ENCODE measurements at regions not wholly inside any gene's neighbourhood (a gene's known extent, or its start where the extent isn't known, plus 50 kb on each side); places are given as distances from the start of the nearest gene placed in this dataset.

GRCh38 chr7:101707587-101707986 lies 78.5 kb upstream of the MYL10 start:
- Histone ChIP-seq H3K4me3 (ENCODE audit: low read depth, low read length, poor library complexity, severe bottlenecking) (no peak overlapping the region), H3K4me2 (ENCODE audit: low read length) (no peak overlapping the region), H3K79me2 (ENCODE audit: insufficient read depth, low read length) (no peaks in the 10 kb centered on the region), H3K9me3 (ENCODE audit: low read length) (no peaks in the 10 kb centered on the region), H3F3A (ENCODE audit: insufficient read depth, low read length) (no peaks in the 10 kb centered on the region), H3K4me1 (ENCODE audit: insufficient read depth, low read length, severe bottlenecking) (no peaks in the 10 kb centered on the region), H3K27me3 (ENCODE audit: insufficient read depth, low read length) (peaks cover 5% of the 10 kb centered on the region; the same call in 1 of the 2 replicates), H3K36me3 (ENCODE audit: insufficient read depth, low read length) (no peaks in the 10 kb centered on the region), H3K27ac (ENCODE audit: low read depth, low read length, poor library complexity, severe bottlenecking) (no peak overlapping the region), H3K9me2 (ENCODE audit: low read depth, low read length) (no peaks in the 10 kb centered on the region), H3K9ac (ENCODE audit: low read length) (no peak overlapping the region), H2AFZ (ENCODE audit: low read length) (no peak overlapping the region), H4K20me1 (ENCODE audit: insufficient read depth, low read length) (no peaks in the 10 kb centered on the region)
- TF ChIP-seq EZH2 (IDR thresholded peaks at IDR 0.05; ENCODE audit: borderline replicate concordance, low read length): no peak
- TF ChIP-seq, protein P1, sequence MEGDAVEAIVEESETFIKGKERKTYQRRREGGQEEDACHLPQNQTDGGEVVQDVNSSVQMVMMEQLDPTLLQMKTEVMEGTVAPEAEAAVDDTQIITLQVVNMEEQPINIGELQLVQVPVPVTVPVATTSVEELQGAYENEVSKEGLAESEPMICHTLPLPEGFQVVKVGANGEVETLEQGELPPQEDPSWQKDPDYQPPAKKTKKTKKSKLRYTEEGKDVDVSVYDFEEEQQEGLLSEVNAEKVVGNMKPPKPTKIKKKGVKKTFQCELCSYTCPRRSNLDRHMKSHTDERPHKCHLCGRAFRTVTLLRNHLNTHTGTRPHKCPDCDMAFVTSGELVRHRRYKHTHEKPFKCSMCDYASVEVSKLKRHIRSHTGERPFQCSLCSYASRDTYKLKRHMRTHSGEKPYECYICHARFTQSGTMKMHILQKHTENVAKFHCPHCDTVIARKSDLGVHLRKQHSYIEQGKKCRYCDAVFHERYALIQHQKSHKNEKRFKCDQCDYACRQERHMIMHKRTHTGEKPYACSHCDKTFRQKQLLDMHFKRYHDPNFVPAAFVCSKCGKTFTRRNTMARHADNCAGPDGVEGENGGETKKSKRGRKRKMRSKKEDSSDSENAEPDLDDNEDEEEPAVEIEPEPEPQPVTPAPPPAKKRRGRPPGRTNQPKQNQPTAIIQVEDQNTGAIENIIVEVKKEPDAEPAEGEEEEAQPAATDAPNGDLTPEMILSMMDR (IDR thresholded peaks at IDR 0.05; ENCODE audit: low read length): no peak

DNA sequence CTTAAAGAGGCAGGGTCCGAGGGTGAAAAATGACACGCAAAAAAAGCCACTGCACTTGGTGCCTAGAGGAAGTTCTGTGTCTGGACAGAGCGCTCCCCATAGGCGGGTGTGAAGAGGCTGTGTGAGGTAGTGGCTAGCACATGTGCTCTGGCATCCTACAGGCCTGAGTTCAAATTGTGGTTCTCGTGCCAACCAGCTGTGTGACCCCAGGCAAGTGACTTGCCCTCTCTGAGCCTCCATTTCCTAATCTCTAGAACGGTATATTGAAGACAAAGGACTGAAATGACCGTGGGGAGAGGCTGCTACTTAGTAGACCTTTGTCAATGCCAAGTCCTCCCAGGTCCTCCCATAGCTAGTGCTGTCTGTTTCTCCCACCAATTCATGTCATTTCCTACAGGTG lies 79.1 kb upstream of the MYL10 start:
- TF ChIP-seq, protein P1 (IDR thresholded peaks at IDR 0.05; ENCODE audit: low read length): no peak
- Histone ChIP-seq H3K4me2 (ENCODE audit: low read length) (no peak overlapping the region), H3K4me1 (ENCODE audit: insufficient read depth, low read length, severe bottlenecking) (no peaks in the 10 kb centered on the region), H3K9ac (ENCODE audit: low read length) (no peak overlapping the region), H3K9me3 (ENCODE audit: low read length) (no peaks in the 10 kb centered on the region), H3K79me2 (ENCODE audit: insufficient read depth, low read length) (no peaks in the 10 kb centered on the region), H2AFZ (ENCODE audit: low read length) (no peak overlapping the region), H3K36me3 (ENCODE audit: insufficient read depth, low read length) (no peaks in the 10 kb centered on the region), H3K27me3 (ENCODE audit: insufficient read depth, low read length) (peaks cover 5% of the 10 kb centered on the region; the same call in 1 of the 2 replicates), H3K9me2 (ENCODE audit: low read depth, low read length) (no peaks in the 10 kb centered on the region), H3F3A (ENCODE audit: insufficient read depth, low read length) (no peaks in the 10 kb centered on the region), H4K20me1 (ENCODE audit: insufficient read depth, low read length) (no peaks in the 10 kb centered on the region), H3K4me3 (ENCODE audit: low read depth, low read length, poor library complexity, severe bottlenecking) (no peak overlapping the region), H3K27ac (ENCODE audit: low read depth, low read length, poor library complexity, severe bottlenecking) (no peak overlapping the region)

GRCh38 chr7:101712652-101713051 lies 83.6 kb upstream of the MYL10 start:
- no peaks in the 10 kb centered on the region for H3K9me2 ChIP-seq (ENCODE audit: low read depth, low read length)
- peaks cover 6% of the 10 kb centered on the region for H3K4me1 ChIP-seq (ENCODE audit: insufficient read depth, low read length, severe bottlenecking)
- H3K79me2 ChIP-seq (ENCODE audit: insufficient read depth, low read length): no peaks in the 10 kb centered on the region
- no peaks in the 10 kb centered on the region for H3K36me3 ChIP-seq (ENCODE audit: insufficient read depth, low read length)
- TF ChIP-seq, protein P1 (IDR thresholded peaks at IDR 0.05; ENCODE audit: low read length): no peak
- no peak for TF ChIP-seq EZH2 (IDR thresholded peaks at IDR 0.05; ENCODE audit: borderline replicate concordance, low read length)
- H4K20me1 ChIP-seq (ENCODE audit: insufficient read depth, low read length): no peaks in the 10 kb centered on the region
- H3K27me3 ChIP-seq (ENCODE audit: insufficient read depth, low read length): no peaks in the 10 kb centered on the region
- H3F3A ChIP-seq (ENCODE audit: insufficient read depth, low read length): no peaks in the 10 kb centered on the region
- H3K9ac ChIP-seq (ENCODE audit: low read length): no peak overlapping the region
- no peak overlapping the region for H3K27ac ChIP-seq (ENCODE audit: low read depth, low read length, poor library complexity, severe bottlenecking)
- H3K9me3 ChIP-seq (ENCODE audit: low read length): no peaks in the 10 kb centered on the region
- H3K4me3 ChIP-seq (ENCODE audit: low read depth, low read length, poor library complexity, severe bottlenecking): no peak overlapping the region
- no peak overlapping the region for H2AFZ ChIP-seq (ENCODE audit: low read length)
- H3K4me2 ChIP-seq (ENCODE audit: low read length): no peak overlapping the region

All from OCI-LY1 (cell line).